ENCODE measurements at regions not wholly inside any gene's neighbourhood (a gene's known extent, or its start where the extent isn't known, plus 50 kb on each side); places are given as distances from the start of the nearest gene placed in this dataset.

DNA sequence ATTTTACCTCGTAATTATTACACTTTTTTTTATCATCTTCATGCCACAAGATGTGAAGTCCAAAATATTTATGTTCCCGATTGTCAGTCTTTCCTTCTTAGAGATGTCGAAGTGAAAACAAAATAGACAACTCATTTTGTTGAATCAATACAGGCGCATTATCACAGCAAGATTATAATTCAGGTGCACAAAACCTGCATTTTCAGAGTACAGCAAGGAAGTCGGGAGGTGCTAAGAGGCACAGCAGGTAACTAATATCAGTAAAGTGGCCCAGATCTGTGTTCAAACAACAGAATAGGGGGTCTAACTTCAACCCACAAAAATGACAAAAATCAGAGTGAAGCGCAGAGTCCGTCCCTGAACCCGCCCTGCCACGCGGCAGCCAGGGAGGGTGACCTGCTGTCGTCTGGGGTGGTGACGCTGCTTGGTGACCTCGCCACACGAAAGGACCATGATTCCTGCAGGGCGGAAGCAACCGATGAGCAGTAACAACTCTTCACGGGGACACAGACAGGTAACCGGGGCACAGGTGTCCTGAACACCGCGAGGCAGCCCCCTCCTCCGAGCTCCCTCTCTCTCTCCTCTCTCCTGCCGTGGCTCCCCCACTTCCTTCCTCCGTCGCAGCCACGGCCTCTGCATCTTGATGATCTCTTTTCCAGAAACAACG is 50.9 kb upstream of the SPACA7 start:
- in situ Hi-C loops (cut with HindIII; ENCODE audit: low sequenced_read_pairs) = no loop called here
- DNase-seq (ENCODE audit: low spot score) = no peak

DNA sequence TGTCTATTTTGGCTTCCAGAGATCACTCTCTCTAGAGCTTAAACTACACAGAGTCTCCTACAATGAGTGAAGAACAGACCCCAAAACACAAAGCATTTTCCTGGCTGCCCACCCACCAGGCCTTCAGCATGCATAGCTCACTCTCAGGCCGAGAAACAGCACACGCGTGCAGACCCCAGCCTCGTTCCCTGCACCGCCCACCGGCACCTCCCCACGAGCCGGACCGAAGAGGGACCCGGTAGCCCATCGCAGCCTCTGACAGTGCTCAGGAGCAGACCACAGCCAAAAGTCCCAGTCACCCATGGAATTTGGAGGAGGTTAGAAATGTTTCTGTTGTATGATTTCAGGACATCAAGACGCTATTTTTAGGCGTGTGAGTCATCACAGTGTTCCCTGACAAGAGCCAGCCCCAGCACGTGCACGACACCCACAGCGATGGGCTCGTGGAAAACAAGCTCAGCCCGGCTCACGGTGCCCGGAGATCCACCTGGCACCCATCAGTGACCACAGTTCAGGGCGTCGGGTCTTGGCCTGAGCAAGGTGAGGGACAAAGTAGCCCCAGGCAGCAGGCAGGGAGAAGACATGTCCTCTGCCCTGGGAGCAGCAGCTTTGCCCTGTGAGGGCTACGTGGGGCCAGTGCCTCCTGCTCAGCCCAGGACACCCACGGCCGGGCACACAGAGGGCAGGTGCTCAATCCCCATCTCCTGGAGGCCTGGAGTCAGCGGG is 50.1 kb upstream of the SPACA7 start:
- peak; percentile 1 for DNase-seq (ENCODE audit: low spot score)
- in situ Hi-C loops (cut with HindIII; ENCODE audit: low sequenced_read_pairs) = no loop called here

Data from G401 (cell line).